Hepatocyte (in vitro differentiated cells): ENCODE measurements at regions not wholly inside any gene's neighbourhood (a gene's known extent, or its start where the extent isn't known, plus 50 kb on each side); places are given as distances from the start of the nearest gene placed in this dataset.

ENCODE experiments used
- DNase-seq: peaks from one replicate; pipeline ENCODE4 v3.0.0-alpha.2; 2016; ENCODE audit warnings: low spot score
- H2AFZ ChIP-seq: fragments of 200-600 bp; sonication (generic); 2 replicates; pipeline ENCODE4 v1.6.0; 2016; ENCODE audit warnings: antibody characterized with exemption, mild to moderate bottlenecking
- H3K27ac ChIP-seq: fragments of 200-600 bp; sonication (generic); 2 replicates; pipeline ENCODE4 v1.5.1; 2016; ENCODE audit warnings: mild to moderate bottlenecking
- H3K27me3 ChIP-seq: fragments of 200-600 bp; sonication (generic); 2 replicates; pipeline ENCODE4 v1.6.1; 2016
- H3K36me3 ChIP-seq: fragments of 200-600 bp; sonication (generic); replicated peaks from 2 replicates; pipeline ENCODE4 v1.5.1; 2016; ENCODE audit warnings: low read depth; ENCODE audit not compliant: insufficient read depth
- H3K4me1 ChIP-seq: fragments of 200-600 bp; sonication (generic); 2 replicates; pipeline ENCODE4 v1.5.1; 2016; ENCODE audit warnings: mild to moderate bottlenecking, moderate library complexity; ENCODE audit not compliant: insufficient read depth
- H3K4me2 ChIP-seq: fragments of 200-600 bp; sonication (generic); 2 replicates; pipeline ENCODE4 v1.6.0; 2016
- H3K4me3 ChIP-seq: fragments of 200-600 bp; sonication (generic); 2 replicates; pipeline ENCODE4 v1.5.1; 2016; ENCODE audit warnings: mild to moderate bottlenecking
- H3K79me2 ChIP-seq: fragments of 200-600 bp; sonication (generic); 2 replicates; pipeline ENCODE4 v1.6.0; 2017; ENCODE audit warnings: mild to moderate bottlenecking
- H3K9me2 ChIP-seq: fragments of 200-600 bp; sonication (generic); replicated peaks from 2 replicates; pipeline ENCODE4 v1.6.0; 2017; ENCODE audit warnings: mild to moderate bottlenecking; ENCODE audit not compliant: insufficient read depth
- H3K9me3 ChIP-seq: fragments of 200-600 bp; sonication (generic); 2 replicates; pipeline ENCODE4 v1.5.1; 2016; ENCODE audit warnings: low read depth, mild to moderate bottlenecking
- H4K20me1 ChIP-seq: fragments of 200-600 bp; sonication (generic); 2 replicates; pipeline ENCODE4 v1.6.0; 2016; ENCODE audit warnings: mild to moderate bottlenecking; ENCODE audit not compliant: insufficient read depth, poor library complexity, severe bottlenecking
- EZH2 ChIP-seq: fragments of 200-600 bp; sonication (generic); IDR thresholded peaks from 2 replicates; pipeline ENCODE4 v1.6.1; 2016; ENCODE audit warnings: antibody characterized with exemption, mild to moderate bottlenecking, borderline replicate concordance
- EZH2phosphoT487 ChIP-seq: fragments of 200-600 bp; sonication (generic); IDR thresholded peaks from one replicate; pipeline ENCODE4 v1.6.1; 2018; ENCODE audit warnings: antibody characterized with exemption, mild to moderate bottlenecking, low read depth, moderate library complexity; ENCODE audit not compliant: unreplicated experiment, severe bottlenecking
- WGBS: methylation state at CpG from one replicate; pipeline ENCODE4 v1.1.6; 2016; ENCODE audit warnings: low lambda C conversion rate; ENCODE audit errors: missing lambda C conversion rate; 5-methylcytosine and 5-hydroxymethylcytosine counted together
- TF ChIP-seq, protein P1 (sequence below): fragments of 200-600 bp; sonication (generic); IDR thresholded peaks from 2 replicates; pipeline ENCODE4 v1.5.1; 2016; ENCODE audit warnings: antibody characterized with exemption, mild to moderate bottlenecking; ENCODE audit not compliant: poor library complexity

DNA sequence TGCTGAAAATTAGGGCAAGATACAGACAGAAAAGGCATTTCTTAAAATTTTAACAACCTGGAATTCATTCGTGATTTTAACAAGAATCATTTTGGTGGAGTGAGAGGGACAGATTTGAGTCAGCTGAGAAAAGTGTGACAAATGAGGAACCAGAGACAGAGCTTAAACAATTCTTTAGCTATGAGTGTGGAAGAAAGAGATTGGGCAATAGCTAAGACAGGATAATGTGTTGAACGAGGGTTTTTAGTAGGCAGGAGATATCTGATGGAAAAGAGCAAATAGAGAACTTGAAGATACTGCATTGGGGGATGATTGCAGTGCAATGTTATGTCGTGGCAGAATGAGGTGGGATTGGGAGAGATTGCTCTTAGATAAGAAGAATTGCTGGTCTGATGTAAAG, 164.2 kb upstream of the SPRY1 start:
- no peaks in the 10 kb centered on the region for H3K27me3 ChIP-seq
- TF ChIP-seq EZH2phosphoT487 (no peak), EZH2 (no peak)
- TF ChIP-seq, protein P1, sequence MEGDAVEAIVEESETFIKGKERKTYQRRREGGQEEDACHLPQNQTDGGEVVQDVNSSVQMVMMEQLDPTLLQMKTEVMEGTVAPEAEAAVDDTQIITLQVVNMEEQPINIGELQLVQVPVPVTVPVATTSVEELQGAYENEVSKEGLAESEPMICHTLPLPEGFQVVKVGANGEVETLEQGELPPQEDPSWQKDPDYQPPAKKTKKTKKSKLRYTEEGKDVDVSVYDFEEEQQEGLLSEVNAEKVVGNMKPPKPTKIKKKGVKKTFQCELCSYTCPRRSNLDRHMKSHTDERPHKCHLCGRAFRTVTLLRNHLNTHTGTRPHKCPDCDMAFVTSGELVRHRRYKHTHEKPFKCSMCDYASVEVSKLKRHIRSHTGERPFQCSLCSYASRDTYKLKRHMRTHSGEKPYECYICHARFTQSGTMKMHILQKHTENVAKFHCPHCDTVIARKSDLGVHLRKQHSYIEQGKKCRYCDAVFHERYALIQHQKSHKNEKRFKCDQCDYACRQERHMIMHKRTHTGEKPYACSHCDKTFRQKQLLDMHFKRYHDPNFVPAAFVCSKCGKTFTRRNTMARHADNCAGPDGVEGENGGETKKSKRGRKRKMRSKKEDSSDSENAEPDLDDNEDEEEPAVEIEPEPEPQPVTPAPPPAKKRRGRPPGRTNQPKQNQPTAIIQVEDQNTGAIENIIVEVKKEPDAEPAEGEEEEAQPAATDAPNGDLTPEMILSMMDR, result no peak
- H2AFZ ChIP-seq, result no peak overlapping the region
- H4K20me1 ChIP-seq, result no peaks in the 10 kb centered on the region
- no peak for DNase-seq
- H3K4me2 ChIP-seq, result no peak overlapping the region
- no peaks in the 10 kb centered on the region for H3K9me2 ChIP-seq
- H3K4me3 ChIP-seq, result no peak overlapping the region
- no peaks in the 10 kb centered on the region for H3K9me3 ChIP-seq
- no peak overlapping the region for H3K27ac ChIP-seq
- WGBS, result 35% methylated on average over 3 of the region's 3 CpGs
- H3K36me3 ChIP-seq, result no peaks in the 10 kb centered on the region
- H3K79me2 ChIP-seq, result no peaks in the 10 kb centered on the region
- H3K4me1 ChIP-seq, result no peaks in the 10 kb centered on the region

DNA sequence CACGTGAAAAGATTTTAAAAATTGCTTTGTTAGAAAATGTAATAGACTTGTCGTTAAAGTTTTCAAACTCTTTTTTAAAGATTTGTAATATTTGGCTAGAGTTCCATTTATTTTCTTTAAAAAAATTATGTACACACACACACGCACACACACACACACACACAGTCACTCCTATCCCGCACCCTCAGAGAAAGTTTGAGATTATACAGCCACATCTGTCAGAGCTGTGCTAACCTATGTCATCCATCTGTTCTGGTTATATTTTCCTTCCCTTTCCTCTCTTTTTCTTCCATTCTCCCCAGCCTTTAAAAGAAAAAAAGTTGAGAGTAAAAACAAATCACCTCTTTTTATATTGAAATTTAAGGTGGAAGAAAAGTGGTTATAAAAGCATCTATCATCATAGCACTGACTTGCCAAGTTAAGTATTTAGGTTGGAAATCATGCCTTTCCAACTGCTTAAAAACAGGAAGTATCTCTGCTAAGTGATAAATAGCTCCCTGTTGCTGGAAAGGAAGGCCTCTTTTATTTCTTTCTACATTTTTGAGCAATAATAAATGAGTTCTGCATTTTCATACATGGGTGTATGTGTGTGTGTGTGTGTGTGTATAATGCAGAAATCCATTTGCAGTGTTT, 163.3 kb upstream of the SPRY1 start:
- 78% methylated on average over 4 of the region's 4 CpGs for WGBS
- H3K79me2 ChIP-seq, result no peaks in the 10 kb centered on the region
- TF ChIP-seq EZH2 (no peak), EZH2phosphoT487 (no peak)
- TF ChIP-seq, protein P1, result no peak
- DNase-seq, result no peak
- no peaks in the 10 kb centered on the region for H4K20me1 ChIP-seq
- no peak overlapping the region for H3K27ac ChIP-seq
- no peaks in the 10 kb centered on the region for H3K4me1 ChIP-seq
- no peaks in the 10 kb centered on the region for H3K36me3 ChIP-seq
- H3K4me2 ChIP-seq, result no peak overlapping the region
- no peak overlapping the region for H3K4me3 ChIP-seq
- H3K27me3 ChIP-seq, result no peaks in the 10 kb centered on the region
- H2AFZ ChIP-seq, result no peak overlapping the region
- H3K9me2 ChIP-seq, result no peaks in the 10 kb centered on the region
- no peaks in the 10 kb centered on the region for H3K9me3 ChIP-seq

DNA sequence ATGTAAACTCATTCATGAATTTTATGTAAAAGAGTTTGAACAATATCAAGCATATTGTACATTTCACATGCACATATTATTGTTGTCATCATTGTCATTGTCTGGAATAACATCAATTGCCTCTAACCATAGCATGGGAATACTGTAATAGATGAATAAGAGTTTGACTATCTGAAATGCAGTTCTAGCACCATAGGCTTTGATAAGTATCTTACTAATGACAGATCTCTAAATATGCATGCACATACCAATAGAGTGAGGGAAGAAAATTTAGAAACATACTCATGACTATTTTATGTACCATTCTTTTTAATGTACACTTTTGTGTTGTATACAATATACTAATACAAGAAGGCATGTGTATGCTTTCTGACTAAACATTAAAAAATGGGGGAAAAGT, 161.6 kb upstream of the SPRY1 start:
- no peaks in the 10 kb centered on the region for H3K36me3 ChIP-seq

More for the DNA sequence above, 161.6 kb upstream of the SPRY1 start:
- no peak for DNase-seq
- Histone ChIP-seq H2AFZ (no peak overlapping the region), H3K9me2 (no peaks in the 10 kb centered on the region), H3K9me3 (no peaks in the 10 kb centered on the region), H3K27me3 (no peaks in the 10 kb centered on the region), H3K4me2 (no peak overlapping the region), H3K4me3 (no peak overlapping the region), H4K20me1 (no peaks in the 10 kb centered on the region), H3K4me1 (no peaks in the 10 kb centered on the region), H3K27ac (no peak overlapping the region), H3K79me2 (no peaks in the 10 kb centered on the region)
- TF ChIP-seq EZH2phosphoT487, result no peak
- TF ChIP-seq, protein P1, result no peak
- TF ChIP-seq EZH2, result no peak
